GM21825 (cell line): ENCODE measurements at regions not wholly inside any gene's neighbourhood (a gene's known extent, or its start where the extent isn't known, plus 50 kb on each side); places are given as distances from the start of the nearest gene placed in this dataset.
"Not testable (repeated sequence)": the region's sequence is repeated elsewhere in the genome, so short reads cannot be mapped to it uniquely, and the experiment has no call there.

Source experiments
- ATAC-seq: cut with Tn5 transposase; IDR thresholded peaks from one replicate; pipeline ENCODE4 v1.9.1; 2021; ENCODE audit warnings: mild to moderate bottlenecking, moderate library complexity; ENCODE audit not compliant: unreplicated experiment

DNA sequence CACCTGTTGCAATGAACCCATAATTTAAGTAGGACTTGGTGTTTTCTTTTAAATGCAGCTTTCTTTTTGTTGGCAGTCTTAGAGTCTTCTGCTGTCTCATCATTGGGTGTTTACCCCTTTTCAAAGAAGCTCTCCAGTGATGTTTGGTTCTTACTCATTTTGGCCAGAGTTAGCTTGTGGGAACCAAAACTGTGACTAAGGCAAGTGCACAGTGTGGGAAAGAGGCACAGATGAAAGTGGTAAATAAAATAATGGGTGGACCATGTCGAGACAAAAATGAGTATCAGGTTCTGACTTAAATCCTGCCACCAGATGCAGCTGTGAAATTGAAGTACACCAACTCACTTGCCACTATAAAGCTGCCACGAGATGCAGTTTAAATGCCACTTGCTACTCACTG, 615.4 kb upstream of the MIS18BP1 start:
- no peak for ATAC-seq

DNA sequence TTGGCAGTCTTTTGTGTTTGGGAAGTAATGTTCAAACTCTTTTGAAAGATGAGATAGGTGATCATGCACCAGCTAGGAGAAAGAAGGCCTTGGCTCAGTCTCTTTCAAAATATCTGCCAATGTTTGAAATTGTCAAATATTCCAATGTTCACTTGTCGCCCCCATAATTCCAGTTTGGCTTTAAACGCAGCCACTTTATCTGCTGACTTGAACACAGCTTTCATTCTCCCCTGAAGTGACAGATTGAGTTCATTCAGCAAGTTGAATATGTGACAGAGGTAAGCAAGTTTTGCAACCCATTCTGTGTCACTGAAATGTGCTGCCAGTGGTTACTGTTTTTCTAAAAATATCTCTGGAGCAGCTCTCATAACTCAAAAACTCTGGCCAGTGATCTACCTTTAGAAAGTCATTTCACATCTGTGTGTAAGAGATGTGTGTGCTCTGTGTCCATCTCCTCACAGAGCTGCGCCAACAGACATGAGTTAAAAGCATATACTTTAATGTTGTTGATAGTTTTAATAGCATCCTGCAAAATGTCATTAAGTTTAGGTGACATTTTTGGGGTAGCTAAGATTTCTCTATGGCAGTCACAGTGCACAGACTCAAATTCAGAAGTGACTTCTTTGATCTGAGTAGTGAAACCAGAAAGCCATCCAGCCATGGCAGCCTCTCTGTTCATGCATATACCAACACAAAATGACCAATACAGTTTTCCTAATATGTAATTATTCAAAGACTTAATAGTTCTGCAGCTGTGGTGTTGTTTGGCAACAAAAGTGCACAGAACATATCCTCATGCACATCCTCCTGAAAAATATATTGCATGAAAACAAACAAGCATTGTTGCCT, 614.3 kb upstream of the MIS18BP1 start:
- peak; percentile 58 for ATAC-seq

DNA sequence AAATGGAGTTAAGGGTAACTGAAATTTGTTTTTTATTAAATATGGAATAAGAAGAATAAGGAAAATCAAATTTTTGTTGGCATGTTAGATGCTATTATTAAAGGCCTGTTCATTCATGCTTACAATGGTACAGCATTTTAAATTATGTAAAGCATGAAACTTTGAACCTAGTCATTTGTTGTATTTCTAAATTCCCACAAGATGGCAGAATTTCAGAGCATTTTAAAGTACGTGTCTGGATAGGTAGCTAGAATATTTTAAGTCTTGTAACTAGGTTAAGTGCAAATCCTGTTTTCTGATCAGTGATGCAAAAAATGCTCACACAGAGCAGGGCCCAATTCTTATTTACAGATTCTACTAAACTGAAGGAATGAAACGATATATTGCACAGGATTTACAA, 585.6 kb upstream of the MIS18BP1 start:
- ATAC-seq, result no peak

DNA sequence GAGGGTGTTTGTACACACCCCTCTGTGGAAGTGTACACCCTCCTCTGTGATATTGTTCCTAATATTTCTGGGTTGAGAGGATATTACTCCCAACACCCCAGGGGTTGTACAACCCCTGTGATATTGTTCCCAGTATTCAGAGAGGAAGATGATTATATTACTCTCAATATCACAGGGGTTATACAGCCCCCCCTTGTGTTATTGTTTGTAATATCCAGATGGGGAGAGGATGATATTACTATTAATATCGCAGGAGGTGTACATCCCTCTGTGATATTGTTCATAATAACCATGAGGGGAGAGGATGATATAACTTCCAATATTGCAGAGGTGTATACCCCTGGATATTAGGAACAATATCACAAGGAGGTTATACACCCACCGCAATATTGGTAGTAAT, 566.1 kb upstream of the MIS18BP1 start:
- no peak for ATAC-seq

DNA sequence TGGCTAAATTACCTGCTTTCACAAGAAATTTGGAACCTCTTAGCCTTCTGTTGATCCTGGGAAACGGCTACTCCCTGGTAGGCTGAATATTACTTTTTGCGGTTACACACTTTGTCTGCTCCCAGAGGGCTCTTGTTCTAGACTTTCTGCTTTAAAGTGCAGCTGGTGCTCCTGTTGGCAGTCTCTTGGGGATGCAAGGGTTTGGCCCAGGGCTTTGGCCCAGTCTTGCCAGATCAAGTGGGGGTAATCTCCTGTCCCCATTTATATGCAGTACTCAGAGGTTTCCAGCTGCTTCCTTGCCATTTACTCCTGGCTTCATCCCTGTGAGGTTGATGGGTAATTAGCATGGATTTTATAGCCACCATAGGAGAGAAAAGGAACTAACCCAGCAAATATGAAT, 558.2 kb upstream of the MIS18BP1 start:
- ATAC-seq, result no peak

DNA sequence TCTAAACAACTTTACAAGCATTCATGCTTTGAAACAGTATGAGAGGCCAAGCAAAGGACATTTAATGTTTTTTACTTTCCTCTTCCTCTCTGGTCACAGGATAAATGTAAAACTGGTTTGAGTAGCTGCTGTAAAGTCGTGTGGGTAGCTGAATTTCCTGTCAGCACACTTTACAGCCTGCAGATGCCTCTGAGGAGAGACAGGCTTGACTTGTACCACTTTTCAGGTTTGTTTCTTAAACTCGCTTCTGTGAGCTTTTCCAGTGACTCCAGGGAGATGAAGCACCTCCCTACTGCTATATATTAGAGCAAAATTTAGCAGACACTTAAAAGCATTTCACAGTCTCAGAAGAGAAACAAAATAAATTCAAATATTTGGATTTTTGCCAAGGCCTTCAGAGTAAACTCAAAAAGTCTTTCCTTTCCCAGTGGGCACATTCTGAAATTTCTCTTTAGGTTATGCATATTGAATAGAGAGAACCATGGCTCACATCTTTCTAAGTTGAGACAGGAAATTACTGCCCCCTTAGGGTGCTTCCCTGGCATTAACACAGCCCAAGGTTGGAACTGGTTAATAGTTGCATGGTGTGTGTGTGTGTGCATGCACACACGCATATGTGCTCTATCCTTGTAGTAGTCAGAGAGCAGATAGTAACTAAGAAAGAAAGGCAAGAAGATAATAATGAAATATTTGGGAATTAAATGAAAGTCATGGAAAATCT, 557.3 kb upstream of the MIS18BP1 start:
- ATAC-seq, result no peak

DNA sequence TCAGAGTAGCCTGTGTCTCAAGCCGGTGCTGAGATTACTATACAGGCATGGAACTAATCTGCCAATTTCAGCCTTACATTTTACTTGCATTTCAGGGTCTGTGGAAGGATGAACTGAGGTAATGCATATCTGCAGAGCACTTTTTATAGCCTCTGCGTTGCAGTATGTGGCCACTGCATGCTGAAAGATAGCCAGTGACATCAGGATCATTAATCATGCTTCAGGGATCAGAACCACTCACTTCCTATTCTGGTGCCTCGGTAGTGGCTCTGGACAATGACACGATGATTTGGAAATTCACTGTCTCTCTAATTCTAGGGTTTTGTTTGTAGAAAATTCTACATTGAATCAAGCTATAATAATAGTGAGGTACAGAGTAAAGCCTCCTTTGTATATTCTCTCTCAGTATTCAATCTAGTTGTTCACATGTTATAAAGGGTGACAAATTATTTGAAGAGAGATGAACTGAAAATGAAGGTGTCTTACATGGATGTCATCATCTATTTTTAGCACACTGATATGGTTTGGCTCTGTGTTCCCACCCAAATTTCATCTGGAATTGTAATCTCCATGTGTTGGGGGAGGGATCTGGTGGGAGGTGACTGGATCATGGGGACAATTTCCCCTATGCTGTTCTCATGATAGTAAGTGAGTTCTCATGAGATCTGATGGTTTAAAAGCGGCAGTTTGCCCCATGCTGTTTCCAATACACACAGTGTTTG, 554.3 kb upstream of the MIS18BP1 start:
- no peak for ATAC-seq

DNA sequence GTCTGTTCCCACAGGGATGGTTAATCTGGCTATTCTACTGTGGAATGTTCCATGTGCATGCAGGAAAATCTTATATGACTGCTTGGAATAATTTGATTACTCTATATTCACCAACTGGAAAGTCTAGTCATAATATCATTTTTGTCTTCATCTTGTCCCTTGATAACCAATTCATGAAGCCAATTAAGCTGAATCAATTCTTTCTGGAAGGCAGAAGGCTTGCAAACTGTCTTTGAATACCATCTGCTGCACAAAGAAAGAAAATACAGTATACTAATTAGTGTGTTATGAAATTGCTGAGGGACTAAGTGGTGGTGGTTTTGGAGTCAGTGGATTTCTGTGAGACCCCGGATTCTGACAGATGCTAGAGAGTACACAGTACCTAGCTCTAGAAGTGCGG, 546.5 kb upstream of the MIS18BP1 start:
- ATAC-seq, result no peak

DNA sequence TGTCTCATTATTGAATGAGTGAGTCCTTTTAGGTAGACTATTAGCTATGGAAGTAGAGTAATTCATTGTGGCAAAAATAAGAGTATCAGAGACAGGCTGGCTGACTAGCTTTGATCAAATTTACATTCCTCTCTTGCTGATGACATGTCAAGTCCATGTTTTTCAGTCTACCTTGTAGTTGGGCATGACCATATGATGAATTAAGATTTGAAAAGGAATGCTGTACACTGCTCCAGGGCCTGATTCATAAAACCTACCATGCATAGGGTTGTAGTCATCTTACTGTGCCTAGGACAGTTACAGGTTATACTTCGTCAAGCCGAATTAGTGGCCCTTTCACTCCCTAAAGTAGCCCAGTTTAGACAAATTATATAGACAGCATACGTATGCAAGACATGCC, 545.7 kb upstream of the MIS18BP1 start:
- no peak for ATAC-seq

DNA sequence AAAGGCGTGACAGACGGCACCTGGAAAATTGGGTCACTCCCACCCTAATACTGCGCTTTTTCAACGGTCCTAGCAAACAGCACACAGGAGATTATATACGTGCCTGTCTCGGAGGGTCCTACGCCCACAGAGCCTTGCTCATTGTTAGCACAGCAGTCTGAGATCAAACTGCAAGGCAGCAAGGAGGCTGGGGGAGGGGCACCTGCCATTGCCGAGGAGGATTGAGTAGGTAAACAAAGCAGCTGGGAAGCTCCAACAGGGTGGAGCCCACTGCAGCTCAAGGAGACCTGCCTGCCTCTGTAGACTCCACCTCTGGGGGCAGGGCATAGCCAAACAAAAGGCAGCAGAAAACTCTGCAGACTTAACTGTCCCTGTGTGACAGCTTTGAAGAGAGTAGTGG, 543.0 kb upstream of the MIS18BP1 start:
- ATAC-seq, result not testable (repeated sequence)

DNA sequence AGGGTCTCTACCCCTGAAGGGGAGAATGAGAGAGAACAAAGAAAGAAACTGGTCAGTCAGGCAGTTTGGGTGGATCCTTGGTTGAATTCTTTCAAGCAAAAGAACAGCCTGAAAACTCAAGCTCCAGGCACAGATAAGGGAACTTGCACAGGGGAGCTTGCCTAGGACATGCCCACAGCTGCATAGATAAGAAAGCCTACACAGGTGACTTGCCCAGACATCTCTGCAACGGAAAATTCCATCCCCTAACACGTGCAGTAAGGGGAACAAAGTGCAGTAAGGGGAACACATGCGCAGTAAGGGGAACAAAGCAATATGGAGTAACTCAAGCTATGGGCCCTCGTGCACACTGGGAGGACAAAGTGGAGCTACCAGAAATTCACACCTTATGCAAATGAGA, 540.1 kb upstream of the MIS18BP1 start:
- no peak for ATAC-seq

DNA sequence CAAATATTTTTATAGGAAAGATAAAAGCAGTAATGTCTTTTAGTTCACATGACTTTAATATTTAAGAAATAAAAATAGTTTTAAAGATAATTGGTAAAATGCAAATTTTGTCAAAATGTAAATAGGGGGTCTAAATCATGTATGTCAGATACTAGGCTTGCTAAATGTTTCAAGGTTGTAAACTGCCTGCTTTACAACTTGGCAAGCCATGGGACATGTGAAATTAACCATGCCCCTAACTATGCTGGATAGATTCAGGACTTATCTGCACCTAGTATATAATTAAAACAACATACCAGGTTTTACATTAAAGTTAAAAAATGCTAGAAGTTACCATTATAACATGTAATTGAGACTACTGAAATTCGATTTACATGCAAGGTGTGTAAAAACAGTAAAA, 537.3 kb upstream of the MIS18BP1 start:
- no peak for ATAC-seq

DNA sequence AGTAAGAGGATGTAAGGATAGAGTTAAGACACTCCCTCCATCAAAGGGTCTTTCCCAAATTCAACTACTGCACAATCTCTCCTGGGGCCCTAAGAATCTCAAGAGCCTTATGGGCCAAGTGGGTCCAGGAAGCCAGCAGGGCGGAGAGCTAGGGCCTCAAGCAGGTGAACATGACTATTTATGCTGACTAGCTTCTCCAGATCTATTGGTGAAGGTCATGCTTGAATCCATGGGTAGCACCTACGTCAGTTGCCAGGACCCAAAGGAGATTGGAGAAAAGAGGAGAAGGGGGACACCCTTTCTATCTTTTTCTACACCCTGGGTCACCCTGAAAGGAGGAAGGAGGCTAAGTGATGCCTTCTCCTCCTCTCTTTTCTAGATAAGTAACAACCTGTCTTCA, 534.2 kb upstream of the MIS18BP1 start:
- ATAC-seq, result no peak

DNA sequence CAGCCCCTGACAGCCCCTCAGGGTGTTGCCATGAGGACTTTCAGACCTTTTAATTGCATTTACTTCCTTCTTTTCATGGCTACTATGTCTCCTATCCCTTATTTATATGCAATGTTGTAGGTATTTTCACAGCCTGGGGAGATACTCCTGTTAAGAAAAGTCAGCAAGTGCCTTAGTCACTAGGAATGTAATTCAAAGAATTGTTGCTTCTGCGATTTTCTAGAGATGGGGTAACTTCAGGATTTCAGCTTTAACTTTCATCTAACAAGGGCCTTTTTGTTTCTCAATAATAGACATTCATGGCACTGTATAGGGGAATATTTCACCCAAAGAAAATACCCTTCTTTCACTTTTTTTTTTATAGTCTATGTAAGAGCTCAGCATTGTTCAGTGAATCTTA, 533.3 kb upstream of the MIS18BP1 start:
- no peak for ATAC-seq

DNA sequence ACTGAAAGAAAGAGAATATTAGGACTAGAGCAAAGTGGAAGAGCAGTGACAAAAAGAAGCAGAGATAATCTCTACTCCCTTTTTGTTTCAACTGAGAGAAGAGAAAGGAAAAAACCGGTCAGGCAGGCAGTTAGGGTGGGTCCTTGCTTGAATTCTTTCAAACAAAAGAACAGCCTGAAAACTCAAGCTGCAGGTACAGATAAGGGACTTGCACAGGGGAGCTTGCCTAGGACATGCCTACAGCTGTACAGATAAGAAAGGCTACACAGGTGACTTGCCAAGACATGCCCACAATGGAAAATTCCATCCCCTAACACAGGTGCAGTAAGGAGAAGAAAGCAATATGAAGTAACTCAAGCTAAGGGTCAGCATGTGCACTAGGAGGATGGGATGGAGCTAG, 532.2 kb upstream of the MIS18BP1 start:
- no peak for ATAC-seq

DNA sequence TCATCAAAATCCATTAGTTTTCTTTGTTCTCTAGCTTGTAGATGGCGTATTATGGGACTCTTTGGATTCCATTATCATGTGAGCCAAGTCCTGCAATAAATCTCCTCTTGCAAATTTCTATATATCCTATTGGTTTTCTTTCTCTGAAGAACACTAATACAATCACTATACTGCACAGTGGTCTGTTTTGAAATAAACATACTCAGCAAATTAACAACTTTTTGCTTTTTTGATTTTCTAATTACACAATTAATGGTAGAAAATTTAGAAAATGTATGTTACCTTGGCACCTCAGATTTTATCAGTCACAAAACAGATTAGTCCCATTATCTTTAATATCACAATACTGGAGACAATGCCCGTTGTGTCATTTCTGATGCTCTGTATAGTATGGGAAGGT, 513.2 kb upstream of the MIS18BP1 start:
- ATAC-seq, result no peak

DNA sequence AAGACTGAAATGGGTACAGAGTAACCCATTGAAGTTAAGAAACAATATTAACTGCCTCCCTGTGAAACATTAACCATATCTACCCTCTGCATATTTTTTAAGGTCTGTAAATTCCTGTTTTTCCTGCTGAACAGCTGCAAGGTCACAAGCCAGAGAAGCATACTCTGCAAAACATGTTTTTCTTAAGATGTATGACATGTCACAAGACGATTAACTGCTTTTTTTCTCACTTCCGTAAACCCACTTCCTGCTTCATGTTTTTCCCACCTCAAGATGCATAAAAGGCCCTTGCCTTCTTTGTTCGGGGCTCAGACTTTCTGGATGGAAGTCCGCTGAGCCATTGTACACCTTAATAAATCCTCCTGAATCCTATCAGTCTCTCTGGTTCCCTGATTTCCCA, 504.7 kb upstream of the MIS18BP1 start:
- no peak for ATAC-seq

DNA sequence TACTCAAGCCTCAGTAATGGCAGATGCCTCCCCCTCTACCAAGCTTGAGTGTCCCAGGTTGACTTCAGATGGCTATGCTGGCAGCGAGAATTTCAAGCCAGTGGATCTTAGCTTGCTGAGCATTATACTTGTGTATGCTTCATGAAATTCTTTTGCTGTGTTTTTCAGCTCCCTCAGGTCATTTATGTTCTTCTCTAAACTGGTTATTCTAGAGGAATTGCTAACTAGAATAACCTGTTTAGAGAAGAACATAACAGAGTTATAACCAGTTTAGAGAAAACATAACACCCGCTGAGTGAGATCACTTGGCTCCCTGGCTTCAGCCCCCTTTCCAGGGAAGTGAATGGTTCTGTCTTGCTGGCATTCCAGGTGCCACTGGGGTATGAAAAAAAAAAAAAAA, 503.4 kb upstream of the MIS18BP1 start:
- not testable (repeated sequence) for ATAC-seq

DNA sequence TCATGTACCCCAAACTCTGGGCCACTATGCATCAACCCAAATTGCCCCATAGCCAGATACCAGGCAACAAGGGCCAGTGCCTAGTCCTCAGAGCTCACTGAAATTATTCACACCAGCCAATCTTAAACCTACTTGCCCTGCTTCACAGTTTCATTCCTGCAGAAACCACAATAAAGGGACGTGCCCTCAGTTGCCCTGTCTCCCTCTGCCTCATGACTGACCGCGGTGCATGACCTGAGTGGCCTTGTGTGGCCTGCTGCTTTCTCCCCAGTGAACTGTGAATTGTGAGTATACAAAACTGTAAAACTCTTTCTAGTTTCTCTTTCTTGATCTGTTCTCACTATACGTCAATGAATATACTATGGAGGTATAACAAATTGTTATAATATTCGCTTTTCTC, 490.9 kb upstream of the MIS18BP1 start:
- no peak for ATAC-seq

DNA sequence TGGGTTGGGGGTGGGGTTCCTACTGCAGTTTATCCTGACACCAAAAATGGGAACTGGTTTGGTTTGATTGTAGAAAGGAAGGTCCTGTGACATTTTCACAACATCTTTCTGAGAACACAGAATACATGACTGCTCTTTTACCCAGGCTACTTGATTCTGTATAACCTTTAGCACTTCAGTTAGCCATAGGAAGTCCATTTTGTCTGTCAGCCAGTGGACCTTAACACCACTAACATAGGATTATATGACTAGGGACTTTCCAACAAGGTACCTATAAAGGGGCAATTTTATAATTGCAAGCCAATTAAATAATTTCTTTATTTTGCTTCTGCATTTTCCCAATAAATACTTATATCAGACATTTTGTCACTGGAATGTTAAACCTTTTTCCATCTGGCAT, 489.2 kb upstream of the MIS18BP1 start:
- no peak for ATAC-seq

DNA sequence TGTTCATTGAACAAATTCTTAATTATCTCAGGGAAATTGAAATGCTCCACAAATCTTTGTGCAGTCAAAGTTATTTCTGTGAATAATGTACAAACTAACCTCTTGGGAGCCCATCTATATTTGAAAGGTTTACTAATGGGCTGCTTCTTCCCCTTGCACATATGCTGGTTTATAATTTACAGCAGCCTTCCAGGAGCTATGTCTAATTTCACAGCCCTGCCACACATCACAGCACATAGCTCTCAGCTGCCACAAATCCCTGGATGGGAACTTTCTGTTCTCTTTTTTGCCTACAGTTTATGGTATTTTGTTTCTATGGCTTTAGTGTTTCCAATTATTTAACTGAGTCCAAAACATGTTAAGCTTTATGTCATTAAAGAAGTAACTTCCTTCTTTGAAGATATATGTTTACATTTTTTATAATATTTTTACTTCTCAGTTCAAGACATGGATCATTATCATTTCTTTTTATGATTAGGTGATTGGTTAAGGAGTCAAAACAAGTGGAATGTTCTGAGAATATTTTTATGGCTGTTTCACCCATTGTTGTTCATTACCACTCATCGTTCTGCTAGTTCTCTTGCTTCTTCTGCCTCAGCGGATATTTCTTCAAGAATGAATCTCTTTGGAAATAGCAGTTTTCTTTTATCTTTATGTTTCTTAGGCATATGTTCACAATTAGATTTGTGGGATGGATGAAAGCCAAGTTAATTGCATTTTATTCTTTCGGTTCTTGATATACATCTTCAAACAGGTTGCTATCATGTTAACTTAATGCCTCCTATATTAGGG, 475.6 kb upstream of the MIS18BP1 start:
- no peak for ATAC-seq
